H9 (cell line): ENCODE measurements at regions not wholly inside any gene's neighbourhood (a gene's known extent, or its start where the extent isn't known, plus 50 kb on each side); places are given as distances from the start of the nearest gene placed in this dataset.

Source experiments
- DNase-seq: peaks from one replicate; pipeline ENCODE4 v3.0.0-alpha.2; 2017
- H2AFZ ChIP-seq: one replicate; pipeline ENCODE4 v1.6.1; 2013; ENCODE audit warnings: mild to moderate bottlenecking, low read length, control low read depth, moderate library complexity
- H2AK5ac ChIP-seq: 2 replicates; pipeline ENCODE4 v1.6.1; 2013; ENCODE audit warnings: low read length, control low read depth, mixed read lengths; ENCODE audit not compliant: insufficient read length
- H2BK120ac ChIP-seq: one replicate; pipeline ENCODE4 v1.6.1; 2013; ENCODE audit warnings: low read depth, mild to moderate bottlenecking, low read length, control low read depth, inconsistent platforms; ENCODE audit not compliant: poor library complexity, severe bottlenecking
- H2BK12ac ChIP-seq: 2 replicates; pipeline ENCODE4 v1.6.1; 2013; ENCODE audit warnings: low read length, control low read depth, mixed read lengths, low read depth; ENCODE audit not compliant: insufficient read length
- H2BK15ac ChIP-seq: 2 replicates; pipeline ENCODE4 v1.6.1; 2013; ENCODE audit warnings: low read depth, low read length, control low read depth
- H2BK20ac ChIP-seq: one replicate; pipeline ENCODE4 v1.6.1; 2013; ENCODE audit warnings: low read depth, mild to moderate bottlenecking, low read length, control low read depth, inconsistent platforms; ENCODE audit not compliant: poor library complexity, severe bottlenecking
- H2BK5ac ChIP-seq: 2 replicates; pipeline ENCODE4 v1.6.1; 2013; ENCODE audit warnings: low read length, control low read depth, mixed read lengths; ENCODE audit not compliant: insufficient read length
- H3K14ac ChIP-seq: 2 replicates; pipeline ENCODE4 v1.6.1; 2013; ENCODE audit warnings: low read length, control low read depth; ENCODE audit not compliant: insufficient read depth
- H3K18ac ChIP-seq: 2 replicates; pipeline ENCODE4 v1.6.1; 2013; ENCODE audit warnings: low read depth, mild to moderate bottlenecking, mixed read lengths, low read length, control low read depth; ENCODE audit not compliant: insufficient read length
- H3K23ac ChIP-seq: 2 replicates; pipeline ENCODE4 v1.6.1; 2013; ENCODE audit warnings: low read length, control low read depth, mixed read lengths, low read depth; ENCODE audit not compliant: insufficient read length
- H3K23me2 ChIP-seq: 2 replicates; pipeline ENCODE4 v1.6.1; 2013; ENCODE audit warnings: low read depth, mild to moderate bottlenecking, mixed read lengths, low read length, control low read depth; ENCODE audit not compliant: insufficient read length, poor library complexity, severe bottlenecking
- H3K27ac ChIP-seq: 2 replicates; pipeline ENCODE4 v1.5.1; 2013; ENCODE audit warnings: low read length, control low read depth, mixed read lengths, low read depth; ENCODE audit not compliant: insufficient read length
- H3K27me3 ChIP-seq: 2 replicates; pipeline ENCODE4 v1.6.1; 2013; ENCODE audit warnings: low read length, control low read depth, inconsistent platforms; ENCODE audit not compliant: insufficient read depth
- H3K4ac ChIP-seq: 2 replicates; pipeline ENCODE4 v1.6.1; 2013; ENCODE audit warnings: low read depth, mild to moderate bottlenecking, control low read depth, inconsistent platforms, low read length, moderate library complexity
- H3K4me1 ChIP-seq: 2 replicates; pipeline ENCODE4 v1.6.1; 2013; ENCODE audit warnings: low read length, control low read depth, inconsistent platforms; ENCODE audit not compliant: insufficient read depth
- H3K4me2 ChIP-seq: 2 replicates; pipeline ENCODE4 v1.6.1; 2013; ENCODE audit warnings: low read length, control low read depth, mixed read lengths; ENCODE audit not compliant: insufficient read length, insufficient read depth
- H3K56ac ChIP-seq: 2 replicates; pipeline ENCODE4 v1.6.1; 2013; ENCODE audit warnings: low read depth, mild to moderate bottlenecking, mixed read lengths, low read length, control low read depth; ENCODE audit not compliant: insufficient read length
- H3K79me1 ChIP-seq: 2 replicates; pipeline ENCODE4 v1.6.1; 2013; ENCODE audit warnings: low read depth, mild to moderate bottlenecking, moderate library complexity, low read length, control low read depth, inconsistent platforms; ENCODE audit not compliant: insufficient read depth, poor library complexity, severe bottlenecking
- H3K79me2 ChIP-seq: 2 replicates; pipeline ENCODE4 v1.6.1; 2013; ENCODE audit warnings: low read length, control low read depth, inconsistent platforms; ENCODE audit not compliant: insufficient read depth
- H3K9ac ChIP-seq: 2 replicates; pipeline ENCODE4 v1.6.1; 2013; ENCODE audit warnings: low read length, control low read depth, mixed read lengths; ENCODE audit not compliant: insufficient read length; ENCODE audit errors: extremely low read depth
- H3K9me3 ChIP-seq: one replicate; pipeline ENCODE4 v1.6.1; 2013; ENCODE audit warnings: low read depth, low read length, inconsistent platforms; ENCODE audit not compliant: control insufficient read depth
- H3T11ph ChIP-seq: one replicate; pipeline ENCODE4 v1.6.1; 2013; ENCODE audit warnings: mild to moderate bottlenecking, low read length, control low read depth, inconsistent platforms
- H4K20me1 ChIP-seq: one replicate; pipeline ENCODE4 v1.6.1; 2013; ENCODE audit not compliant: control insufficient read depth, insufficient read length, insufficient read depth
- H4K5ac ChIP-seq: 2 replicates; pipeline ENCODE4 v1.6.1; 2013; ENCODE audit warnings: low read depth, mild to moderate bottlenecking, mixed read lengths, low read length, control low read depth; ENCODE audit not compliant: insufficient read length
- H4K8ac ChIP-seq: replicated peaks from 2 replicates; pipeline ENCODE4 v1.6.1; 2013; ENCODE audit warnings: low read length, control low read depth, mixed read lengths, low read depth; ENCODE audit not compliant: insufficient read length
- H4K91ac ChIP-seq: 2 replicates; pipeline ENCODE4 v1.6.1; 2013; ENCODE audit warnings: low read depth, mild to moderate bottlenecking, moderate library complexity, mixed read lengths, low read length, control low read depth; ENCODE audit not compliant: insufficient read length
- H3K27ac Mint-ChIP-seq, 3 experiments: 2 replicates in 2 of 3; 3 replicates in 1 of 3; pipeline ENCODE4 v1.8.0; 2020 to 2021; ENCODE audit warnings: mixed read lengths in 3 of 3, mild to moderate bottlenecking in 1 of 3, moderate library complexity in 1 of 3
- H3K27me3 Mint-ChIP-seq: 2 replicates; pipeline ENCODE4 v1.8.0; 2021; ENCODE audit warnings: low read depth, mild to moderate bottlenecking, moderate library complexity, mixed read lengths
- H3K36me3 Mint-ChIP-seq, 3 experiments: 2 replicates in 2 of 3; 3 replicates in 1 of 3; pipeline ENCODE4 v1.8.0; 2020 to 2021; ENCODE audit warnings: low read depth in 3 of 3, mixed read lengths in 3 of 3; ENCODE audit not compliant: insufficient read depth in 1 of 3
- H3K4me1 Mint-ChIP-seq, 2 experiments: 2 replicates each; pipeline ENCODE4 v1.8.0; 2020; ENCODE audit warnings: mixed read lengths in 2 of 2
- H3K4me3 Mint-ChIP-seq, 2 experiments: 2 replicates in 1 of 2; 3 replicates in 1 of 2; pipeline ENCODE4 v1.8.0; 2020 to 2021; ENCODE audit warnings: mild to moderate bottlenecking in 2 of 2, mixed read lengths in 2 of 2, moderate library complexity in 1 of 2
- H3K9me3 Mint-ChIP-seq, 2 experiments: 2 replicates in 1 of 2; 3 replicates in 1 of 2; pipeline ENCODE4 v1.8.0; 2020; ENCODE audit warnings: mild to moderate bottlenecking in 2 of 2, mixed read lengths in 2 of 2, moderate library complexity in 1 of 2
- CTCF ChIP-seq: fragments of 200-600 bp; sonication (generic); conservative IDR thresholded peaks from 3 replicates; pipeline ENCODE4 v1.8.0; 2021; ENCODE audit warnings: antibody characterized with exemption, mild to moderate bottlenecking
- WGBS: extraction: QIAGEN DNeasy Blood & Tissue Kit; methylation state at CpG from one replicate; pipeline ENCODE4 v1.1.7; 2013; ENCODE audit warnings: missing lambda C conversion rate, low lambda C conversion rate, mixed read lengths; ENCODE audit not compliant: insufficient read length; ENCODE audit errors: extremely low coverage; 5-methylcytosine and 5-hydroxymethylcytosine counted together

GRCh38 chr16:59404509-59404908, 670.4 kb upstream of the GOT2 start:
- Histone ChIP-seq H3K4me2 (no peak overlapping the region), H3K27ac (no peak overlapping the region), H3K79me2 (no peaks in the 10 kb centered on the region), H2AK5ac (no peak overlapping the region), H3K79me1 (no peaks in the 10 kb centered on the region), H4K5ac (no peak overlapping the region), H3K14ac (no peak overlapping the region), H3K4me1 (no peaks in the 10 kb centered on the region), H3K9me3 (no peaks in the 10 kb centered on the region), H3K4ac (no peak overlapping the region), H2BK120ac (no peak overlapping the region), H3T11ph (no peak overlapping the region), H4K91ac (no peak overlapping the region), H2BK12ac (no peak overlapping the region), H4K8ac (no peak overlapping the region), H3K23ac (no peak overlapping the region), H2BK15ac (no peak overlapping the region), H2BK5ac (no peak overlapping the region), H3K56ac (no peak overlapping the region), H3K27me3 (no peaks in the 10 kb centered on the region), H2AFZ (no peak overlapping the region), H4K20me1 (no peaks in the 10 kb centered on the region), H3K23me2 (no peaks in the 10 kb centered on the region), H3K18ac (no peak overlapping the region), H3K9ac (no peak overlapping the region), H2BK20ac (no peak overlapping the region)
- no peak for DNase-seq
- Mint-ChIP-seq H3K9me3 (peaks cover 0 to under 1% of the 10 kb centered on the region in 2 experiments; a peak in 1 of 5 replicates), H3K27ac (no peak overlapping the region), H3K27me3 (no peaks in the 10 kb centered on the region; the same call in 1 of the 2 replicates), H3K4me3 (no peak overlapping the region), H3K4me1 (no peaks in the 10 kb centered on the region), H3K36me3 (no peaks in the 10 kb centered on the region; a peak in 1 of 7 replicates)
- no peak for TF ChIP-seq CTCF
- WGBS, result no CpG with 5 or more reads among the region's 2 CpGs
